22Rv1 (cell line): ENCODE measurements at regions not wholly inside any gene's neighbourhood (a gene's known extent, or its start where the extent isn't known, plus 50 kb on each side); places are given as distances from the start of the nearest gene placed in this dataset.

Source experiments
- ZFX ChIP-seq: fragments of 450-650 bp; IDR thresholded peaks from 2 replicates; pipeline ENCODE4 v1.6.1; 2017; ENCODE audit warnings: antibody characterized with exemption, borderline replicate concordance
- TF ChIP-seq, protein P1 (sequence below): fragments of 450-650 bp; IDR thresholded peaks from 2 replicates; pipeline ENCODE4 v1.5.1; 2017; ENCODE audit warnings: mild to moderate bottlenecking

DNA sequence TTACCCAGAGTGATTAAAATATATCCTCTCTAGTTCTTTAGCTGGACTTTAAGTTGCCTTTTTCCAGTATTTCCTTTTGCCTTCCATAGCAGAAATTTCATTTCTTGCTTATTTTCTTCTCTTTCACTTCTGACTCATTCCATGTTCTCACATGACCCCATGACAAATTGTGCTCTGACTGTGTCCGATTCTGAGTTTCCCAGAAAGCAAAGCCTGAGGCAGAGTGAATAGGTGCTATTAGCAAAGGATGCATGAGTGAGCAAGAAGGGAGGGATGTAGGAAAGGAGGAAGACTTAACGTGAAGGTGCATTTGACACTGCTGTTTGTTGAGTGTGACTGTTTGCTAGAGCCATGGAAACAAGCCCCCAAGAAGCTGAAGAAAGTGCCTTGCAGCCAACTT is 82.6 kb upstream of the CNTNAP4 start:
- TF ChIP-seq, protein P1, sequence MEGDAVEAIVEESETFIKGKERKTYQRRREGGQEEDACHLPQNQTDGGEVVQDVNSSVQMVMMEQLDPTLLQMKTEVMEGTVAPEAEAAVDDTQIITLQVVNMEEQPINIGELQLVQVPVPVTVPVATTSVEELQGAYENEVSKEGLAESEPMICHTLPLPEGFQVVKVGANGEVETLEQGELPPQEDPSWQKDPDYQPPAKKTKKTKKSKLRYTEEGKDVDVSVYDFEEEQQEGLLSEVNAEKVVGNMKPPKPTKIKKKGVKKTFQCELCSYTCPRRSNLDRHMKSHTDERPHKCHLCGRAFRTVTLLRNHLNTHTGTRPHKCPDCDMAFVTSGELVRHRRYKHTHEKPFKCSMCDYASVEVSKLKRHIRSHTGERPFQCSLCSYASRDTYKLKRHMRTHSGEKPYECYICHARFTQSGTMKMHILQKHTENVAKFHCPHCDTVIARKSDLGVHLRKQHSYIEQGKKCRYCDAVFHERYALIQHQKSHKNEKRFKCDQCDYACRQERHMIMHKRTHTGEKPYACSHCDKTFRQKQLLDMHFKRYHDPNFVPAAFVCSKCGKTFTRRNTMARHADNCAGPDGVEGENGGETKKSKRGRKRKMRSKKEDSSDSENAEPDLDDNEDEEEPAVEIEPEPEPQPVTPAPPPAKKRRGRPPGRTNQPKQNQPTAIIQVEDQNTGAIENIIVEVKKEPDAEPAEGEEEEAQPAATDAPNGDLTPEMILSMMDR = no peak
- no peak for TF ChIP-seq ZFX
